Activated CD4-positive, alpha-beta memory T cell treated with anti-CD3 and anti-CD28 coated beads for 36 hours (primary cell): ENCODE measurements at regions not wholly inside any gene's neighbourhood (a gene's known extent, or its start where the extent isn't known, plus 50 kb on each side); places are given as distances from the start of the nearest gene placed in this dataset.
"Not testable (repeated sequence)": the region's sequence is repeated elsewhere in the genome, so short reads cannot be mapped to it uniquely, and the experiment has no call there.

Experiments
- CTCF ChIA-PET: fragments of 350-600 bp; sonication (Branson Sonifier 250); formaldehyde crosslinking; loops from one replicate; lab custom pipeline; 2021; ENCODE audit warnings: antibody characterized with exemption, inconsistent platforms; lab: Charles Lee
- POLR2A ChIA-PET: fragments of 350-600 bp; sonication (Branson Sonifier 250); formaldehyde crosslinking; loops from one replicate; lab custom pipeline; 2021; ENCODE audit warnings: antibody characterized with exemption; lab: Charles Lee
- DNase-seq: peaks from one replicate; pipeline ENCODE4 v3.0.0-alpha.2; 2020
- H3K27ac Mint-ChIP-seq: one replicate; pipeline ENCODE4 v1.8.0; 2021; ENCODE audit warnings: mixed read lengths
- H3K27me3 Mint-ChIP-seq: one replicate; pipeline ENCODE4 v1.8.0; 2021; ENCODE audit warnings: mixed read lengths
- H3K36me3 Mint-ChIP-seq: one replicate; pipeline ENCODE4 v1.8.0; 2021; ENCODE audit warnings: mixed read lengths
- H3K4me1 Mint-ChIP-seq: one replicate; pipeline ENCODE4 v1.8.0; 2021; ENCODE audit warnings: low read depth, mixed read lengths
- H3K4me3 Mint-ChIP-seq: one replicate; pipeline ENCODE4 v1.8.0; 2021; ENCODE audit warnings: mild to moderate bottlenecking, mixed read lengths
- H3K9me3 Mint-ChIP-seq: one replicate; pipeline ENCODE4 v1.8.0; 2021; ENCODE audit warnings: mixed read lengths
- intact Hi-C: fragments of 100-400 bp; cut with micrococcal nuclease; formaldehyde crosslinking; loops from one replicate; pipeline ENCODE4 v1.15.1; 2023

- H3K4me3 Mint-ChIP-seq, intact Hi-C loops, CTCF ChIA-PET, H3K9me3 Mint-ChIP-seq, H3K4me1 Mint-ChIP-seq, H3K27ac Mint-ChIP-seq, H3K27me3 Mint-ChIP-seq, DNase-seq, POLR2A ChIA-PET, H3K36me3 Mint-ChIP-seq: not testable (repeated sequence)
Observed at GRCh38 chrX:76774912-76775311, 347.4 kb downstream of the MAGEE1 start.

GRCh38 chrX:76796311-76796710, 368.8 kb downstream of the MAGEE1 start:
- H3K27me3 Mint-ChIP-seq = no peaks in the 10 kb centered on the region
- H3K27ac Mint-ChIP-seq = no peak overlapping the region
- intact Hi-C loops = no loop called here
- CTCF ChIA-PET = no interaction called here
- H3K9me3 Mint-ChIP-seq = no peaks in the 10 kb centered on the region
- no peaks in the 10 kb centered on the region for H3K4me1 Mint-ChIP-seq
- no peaks in the 10 kb centered on the region for H3K36me3 Mint-ChIP-seq
- no peak for DNase-seq
- POLR2A ChIA-PET = no interaction called here
- no peak overlapping the region for H3K4me3 Mint-ChIP-seq

- POLR2A ChIA-PET = no interaction called here
- H3K4me3 Mint-ChIP-seq = no peak overlapping the region
- CTCF ChIA-PET = no interaction called here
- no peak for DNase-seq
- no peaks in the 10 kb centered on the region for H3K36me3 Mint-ChIP-seq
- no peaks in the 10 kb centered on the region for H3K4me1 Mint-ChIP-seq
- intact Hi-C loops = no loop called here
- H3K27me3 Mint-ChIP-seq = no peaks in the 10 kb centered on the region
- H3K9me3 Mint-ChIP-seq = no peaks in the 10 kb centered on the region
- H3K27ac Mint-ChIP-seq = no peak overlapping the region
Observed at GRCh38 chrX:76802708-76803107, 375.2 kb downstream of the MAGEE1 start.

GRCh38 chrX:76815754-76816153, 388.2 kb downstream of the MAGEE1 start:
- H3K4me3 Mint-ChIP-seq = no peak overlapping the region
- H3K4me1 Mint-ChIP-seq = no peaks in the 10 kb centered on the region
- ChIA-PET CTCF (no interaction called here), POLR2A (no interaction called here)
- H3K27ac Mint-ChIP-seq = no peak overlapping the region
- H3K27me3 Mint-ChIP-seq = no peaks in the 10 kb centered on the region
- H3K9me3 Mint-ChIP-seq = no peaks in the 10 kb centered on the region
- no peak for DNase-seq
- no peaks in the 10 kb centered on the region for H3K36me3 Mint-ChIP-seq
- intact Hi-C loops = no loop called here

- H3K27me3 Mint-ChIP-seq, H3K4me1 Mint-ChIP-seq, H3K4me3 Mint-ChIP-seq, CTCF ChIA-PET, DNase-seq, intact Hi-C loops, H3K27ac Mint-ChIP-seq, POLR2A ChIA-PET, H3K36me3 Mint-ChIP-seq, H3K9me3 Mint-ChIP-seq: not testable (repeated sequence)
Observed at GRCh38 chrX:76817279-76817678, 389.8 kb downstream of the MAGEE1 start.

- DNase-seq = no peak
- Mint-ChIP-seq H3K27me3 (no peaks in the 10 kb centered on the region), H3K4me1 (no peaks in the 10 kb centered on the region), H3K4me3 (no peak overlapping the region), H3K36me3 (no peaks in the 10 kb centered on the region), H3K27ac (no peak overlapping the region), H3K9me3 (no peaks in the 10 kb centered on the region)
- CTCF ChIA-PET = no interaction called here
- intact Hi-C loops = no loop called here
- POLR2A ChIA-PET = no interaction called here
Observed at GRCh38 chrX:76821276-76821675, 393.8 kb downstream of the MAGEE1 start.

- H3K4me1 Mint-ChIP-seq = no peaks in the 10 kb centered on the region
- no peaks in the 10 kb centered on the region for H3K36me3 Mint-ChIP-seq
- ChIA-PET CTCF (no interaction called here), POLR2A (no interaction called here)
- H3K4me3 Mint-ChIP-seq = no peak overlapping the region
- H3K27ac Mint-ChIP-seq = no peak overlapping the region
- H3K27me3 Mint-ChIP-seq = no peaks in the 10 kb centered on the region
- H3K9me3 Mint-ChIP-seq = no peaks in the 10 kb centered on the region
- intact Hi-C loops = no loop called here
- no peak for DNase-seq
Observed at GRCh38 chrX:76827672-76828071, 400.2 kb downstream of the MAGEE1 start.

GRCh38 chrX:76840902-76841301, 413.4 kb downstream of the MAGEE1 start:
- DNase-seq, intact Hi-C loops: not testable (repeated sequence)

GRCh38 chrX:76850851-76851250, 423.3 kb downstream of the MAGEE1 start:
- POLR2A ChIA-PET = no interaction called here
- DNase-seq = no peak
- Mint-ChIP-seq H3K9me3 (no peaks in the 10 kb centered on the region), H3K36me3 (no peaks in the 10 kb centered on the region), H3K4me1 (no peaks in the 10 kb centered on the region), H3K27me3 (no peaks in the 10 kb centered on the region), H3K4me3 (no peak overlapping the region), H3K27ac (no peak overlapping the region)
- intact Hi-C loops = no loop called here
- CTCF ChIA-PET = no interaction called here

More at GRCh38 chrX:76840902-76841301, 413.4 kb downstream of the MAGEE1 start:
- H3K9me3 Mint-ChIP-seq, H3K4me1 Mint-ChIP-seq, H3K36me3 Mint-ChIP-seq, H3K27me3 Mint-ChIP-seq, POLR2A ChIA-PET, H3K27ac Mint-ChIP-seq, CTCF ChIA-PET, H3K4me3 Mint-ChIP-seq: not testable (repeated sequence)

- POLR2A ChIA-PET = no interaction called here
- CTCF ChIA-PET = no interaction called here
- intact Hi-C loops = no loop called here
Observed at GRCh38 chrX:76862509-76862908, 435.0 kb downstream of the MAGEE1 start.

GRCh38 chrX:76893930-76894329, 466.4 kb downstream of the MAGEE1 start:
- Mint-ChIP-seq H3K36me3 (no peaks in the 10 kb centered on the region), H3K27me3 (no peaks in the 10 kb centered on the region), H3K4me3 (no peak overlapping the region), H3K9me3 (no peaks in the 10 kb centered on the region), H3K4me1 (no peaks in the 10 kb centered on the region), H3K27ac (no peak overlapping the region)
- intact Hi-C loops = no loop called here
- CTCF ChIA-PET = no interaction called here
- DNase-seq = no peak
- POLR2A ChIA-PET = no interaction called here

More at GRCh38 chrX:76862509-76862908, 435.0 kb downstream of the MAGEE1 start:
- Mint-ChIP-seq H3K4me3 (no peak overlapping the region), H3K4me1 (no peaks in the 10 kb centered on the region), H3K9me3 (no peaks in the 10 kb centered on the region), H3K36me3 (no peaks in the 10 kb centered on the region), H3K27me3 (no peaks in the 10 kb centered on the region), H3K27ac (no peak overlapping the region)
- DNase-seq = no peak

GRCh38 chrX:76915836-76916235, 488.3 kb downstream of the MAGEE1 start:
- Mint-ChIP-seq H3K27me3 (no peaks in the 10 kb centered on the region), H3K9me3 (peaks cover 5% of the 10 kb centered on the region), H3K36me3 (no peaks in the 10 kb centered on the region), H3K4me1 (no peaks in the 10 kb centered on the region), H3K27ac (no peak overlapping the region), H3K4me3 (no peak overlapping the region)
- ChIA-PET CTCF (no interaction called here), POLR2A (no interaction called here)
- DNase-seq = no peak
- intact Hi-C loops = no loop called here

- DNase-seq = no peak
- ChIA-PET CTCF (no interaction called here), POLR2A (no interaction called here)
- Mint-ChIP-seq H3K9me3 (no peaks in the 10 kb centered on the region), H3K27ac (no peak overlapping the region), H3K4me3 (no peak overlapping the region), H3K36me3 (no peaks in the 10 kb centered on the region), H3K27me3 (no peaks in the 10 kb centered on the region), H3K4me1 (no peaks in the 10 kb centered on the region)
- intact Hi-C loops = no loop called here
Observed at GRCh38 chrX:76918033-76918432, 490.5 kb downstream of the MAGEE1 start.

- Mint-ChIP-seq H3K36me3 (no peaks in the 10 kb centered on the region), H3K27ac (no peak overlapping the region), H3K9me3 (no peaks in the 10 kb centered on the region), H3K27me3 (no peaks in the 10 kb centered on the region), H3K4me3 (no peak overlapping the region), H3K4me1 (no peaks in the 10 kb centered on the region)
- intact Hi-C loops = no loop called here
- ChIA-PET POLR2A (no interaction called here), CTCF (no interaction called here)
- no peak for DNase-seq
Observed at GRCh38 chrX:76919761-76920160, 492.3 kb downstream of the MAGEE1 start.
